Colonic mucosa (tissue), 4 donors: ENCODE measurements at regions not wholly inside any gene's neighbourhood (a gene's known extent, or its start where the extent isn't known, plus 50 kb on each side); places are given as distances from the start of the nearest gene placed in this dataset.

Experiments used
- DNase-seq: peaks from one replicate; pipeline ENCODE4 v3.0.0-alpha.2; 2020
- H3K27ac ChIP-seq: fragments of 200-600 bp; one replicate; pipeline ENCODE4 v1.8.0; 2021
- H3K27me3 ChIP-seq: fragments of 200-600 bp; one replicate; pipeline ENCODE4 v1.8.0; 2021
- H3K36me3 ChIP-seq: fragments of 200-600 bp; one replicate; pipeline ENCODE4 v1.8.0; 2021
- H3K4me1 ChIP-seq: fragments of 200-600 bp; one replicate; pipeline ENCODE4 v1.8.0; 2021; ENCODE audit warnings: mild to moderate bottlenecking
- H3K4me3 ChIP-seq: fragments of 200-600 bp; one replicate; pipeline ENCODE4 v1.8.0; 2021
- H3K9ac ChIP-seq, 2 donors: one replicate each; pipeline ENCODE4 v1.7.0; 2013; ENCODE audit warnings: control low read depth in 2 of 2, low read depth in 2 of 2, low read length in 2 of 2
- H3K9me3 ChIP-seq: fragments of 200-600 bp; one replicate; pipeline ENCODE4 v1.8.0; 2021
- CTCF ChIP-seq: fragments of 200-600 bp; IDR thresholded peaks from one replicate; pipeline ENCODE4 v1.8.0; 2022; ENCODE audit warnings: antibody characterized with exemption, mild to moderate bottlenecking
- intact Hi-C: fragments of 100-400 bp; cut with DNase I; formaldehyde crosslinking; loops from one replicate; pipeline ENCODE4 v1.14.1; 2022
- donor health status: healthy.
- donor health status: DM: no; HTN: no; CAD: no.
- donor health status: DM: no; HTN: no; CAD: no.

- Histone ChIP-seq H3K4me3 (no peak overlapping the region), H3K4me1 (no peaks in the 10 kb centered on the region), H3K9ac (no peak overlapping the region), H3K9me3 (no peaks in the 10 kb centered on the region), H3K36me3 (no peaks in the 10 kb centered on the region), H3K27ac (no peak overlapping the region), H3K27me3 (no peaks in the 10 kb centered on the region)
- DNase-seq, result no peak
- intact Hi-C loops, result no loop called here
- TF ChIP-seq CTCF, result no peak
Observed at GRCh38 chr12:30395190-30395589, 300.5 kb downstream of the IPO8 start.

- no peaks in the 10 kb centered on the region for H3K4me1 ChIP-seq
- TF ChIP-seq CTCF, result no peak
Observed at GRCh38 chr12:30391766-30392366, 303.8 kb downstream of the IPO8 start.

GRCh38 chr12:30385706-30386105 lies 310.0 kb downstream of the IPO8 start:
- Histone ChIP-seq H3K9me3 (no peaks in the 10 kb centered on the region), H3K9ac (no peak overlapping the region), H3K4me1 (no peaks in the 10 kb centered on the region), H3K4me3 (no peak overlapping the region), H3K27me3 (no peaks in the 10 kb centered on the region), H3K36me3 (no peaks in the 10 kb centered on the region), H3K27ac (no peak overlapping the region)
- DNase-seq, result no peak
- intact Hi-C loops, result no loop called here
- no peak for TF ChIP-seq CTCF

More at GRCh38 chr12:30391766-30392366, 303.8 kb downstream of the IPO8 start:
- H3K9me3 ChIP-seq, result no peaks in the 10 kb centered on the region
- DNase-seq, result no peak
- H3K4me3 ChIP-seq, result no peak overlapping the region
- H3K9ac ChIP-seq, result no peak overlapping the region
- intact Hi-C loops, result no loop called here
- H3K36me3 ChIP-seq, result no peaks in the 10 kb centered on the region
- no peaks in the 10 kb centered on the region for H3K27me3 ChIP-seq
- H3K27ac ChIP-seq, result no peak overlapping the region

GRCh38 chr12:30384976-30385375 lies 310.7 kb downstream of the IPO8 start:
- Histone ChIP-seq H3K27me3 (no peaks in the 10 kb centered on the region), H3K27ac (no peak overlapping the region), H3K36me3 (no peaks in the 10 kb centered on the region), H3K9me3 (no peaks in the 10 kb centered on the region), H3K4me1 (no peaks in the 10 kb centered on the region), H3K9ac (no peak overlapping the region), H3K4me3 (no peak overlapping the region)
- intact Hi-C loops, result no loop called here
- no peak for TF ChIP-seq CTCF
- no peak for DNase-seq

- H3K27me3 ChIP-seq, result no peaks in the 10 kb centered on the region
- no peak for DNase-seq
- no peaks in the 10 kb centered on the region for H3K9me3 ChIP-seq
- H3K36me3 ChIP-seq, result no peaks in the 10 kb centered on the region
- no peaks in the 10 kb centered on the region for H3K4me1 ChIP-seq
- no peak overlapping the region for H3K4me3 ChIP-seq
- H3K27ac ChIP-seq, result no peak overlapping the region
- TF ChIP-seq CTCF, result no peak
- intact Hi-C loops, result no loop called here
- H3K9ac ChIP-seq, result no peak overlapping the region
Observed at GRCh38 chr12:30378307-30378706, 317.4 kb downstream of the IPO8 start.
